ENCODE measurements at regions not wholly inside any gene's neighbourhood (a gene's known extent, or its start where the extent isn't known, plus 50 kb on each side); places are given as distances from the start of the nearest gene placed in this dataset.

GRCh38 chr18:56076723-56077122 is 488.7 kb upstream of the TCF4 start (continued):
- no peak for TF ChIP-seq BCLAF1 (IDR thresholded peaks at IDR 0.05)
- TF ChIP-seq BCL3 (IDR thresholded peaks at IDR 0.05; ENCODE audit: borderline replicate concordance, insufficient read depth, low read depth, low read length, poor library complexity, severe bottlenecking): no peak
- no peak for TF ChIP-seq MLLT1 (IDR thresholded peaks at IDR 0.05)

GRCh38 chr18:56068701-56069100 is 480.7 kb upstream of the TCF4 start:
- WGBS (ENCODE audit: insufficient coverage, insufficient replicate concordance, low lambda C conversion rate, missing lambda C conversion rate): 23% methylated on average over 5 of the region's 5 CpGs
- ChIA-PET POLR2A (no interaction called here), RAD21 (ENCODE audit: unreplicated experiment) (no interaction called here), SMC1A (ENCODE audit: uncharacterized antibody, unreplicated experiment) (no interaction called here), CTCF (no interaction called here)
- Histone ChIP-seq H3K4me1 (ENCODE audit: control insufficient read depth, insufficient read depth, low read length) (no peaks in the 10 kb centered on the region), H3K9ac (ENCODE audit: control insufficient read depth, insufficient read depth, low read length) (no peak overlapping the region), H3K79me2 (ENCODE audit: control insufficient read depth, insufficient read depth, low read length) (no peaks in the 10 kb centered on the region), H2AFZ (ENCODE audit: control insufficient read depth, low read depth, low read length) (no peak overlapping the region), H3K27me3 (replicated peaks in 1 of 2; ENCODE audit: control insufficient read depth in 2 of 2, insufficient read depth in 2 of 2, low read length in 1 of 2) (no peaks in the 10 kb centered on the region), H3K4me3 (no peak overlapping the region), H3K36me3 (ENCODE audit: control insufficient read depth in 2 of 2, insufficient read depth in 2 of 2, low read length in 1 of 2) (no peaks in the 10 kb centered on the region), H3K27ac (ENCODE audit: control insufficient read depth, insufficient read depth) (no peak overlapping the region), H3K4me2 (ENCODE audit: control insufficient read depth, insufficient read depth) (no peak overlapping the region), H3K9me3 (replicated peaks; ENCODE audit: control insufficient read depth, insufficient read depth, low read length) (no peaks in the 10 kb centered on the region), H4K20me1 (ENCODE audit: control insufficient read depth, insufficient read depth) (no peaks in the 10 kb centered on the region)
- DNase-seq (ENCODE audit: low read depth, low spot score): no peak
- FAIRE-seq: no peak
- no TSS peak for BruUV-seq (replicated peaks)
- ATAC-seq: no peak
- in situ Hi-C loops (cut with MboI) (no loop called here), intact Hi-C loops (cut with micrococcal nuclease; ENCODE audit: unreplicated experiment) (no loop called here)
- no peak for TF ChIP-seq SMARCA5 (IDR thresholded peaks at IDR 0.05)
- TF ChIP-seq ETV6 (conservative IDR thresholded peaks at IDR 0.05 in 1 of 2, IDR thresholded peaks at IDR 0.05 in 1 of 2; ENCODE audit: borderline replicate concordance in 1 of 2, low read depth in 1 of 2): no peak
- no peak for TF ChIP-seq ATF7 (IDR thresholded peaks at IDR 0.05; ENCODE audit: low read depth)
- no peak for TF ChIP-seq NFYA (IDR thresholded peaks at IDR 0.05; ENCODE audit: borderline replicate concordance, low read depth, low read length)
- no peak for TF ChIP-seq ASH2L (IDR thresholded peaks at IDR 0.05; ENCODE audit: borderline replicate concordance, low read depth)
- no peak for TF ChIP-seq TBL1XR1 (IDR thresholded peaks at IDR 0.05; ENCODE audit: low read depth, low read length)
- no peak for TF ChIP-seq JUNB (IDR thresholded peaks at IDR 0.05)
- TF ChIP-seq, protein P1, sequence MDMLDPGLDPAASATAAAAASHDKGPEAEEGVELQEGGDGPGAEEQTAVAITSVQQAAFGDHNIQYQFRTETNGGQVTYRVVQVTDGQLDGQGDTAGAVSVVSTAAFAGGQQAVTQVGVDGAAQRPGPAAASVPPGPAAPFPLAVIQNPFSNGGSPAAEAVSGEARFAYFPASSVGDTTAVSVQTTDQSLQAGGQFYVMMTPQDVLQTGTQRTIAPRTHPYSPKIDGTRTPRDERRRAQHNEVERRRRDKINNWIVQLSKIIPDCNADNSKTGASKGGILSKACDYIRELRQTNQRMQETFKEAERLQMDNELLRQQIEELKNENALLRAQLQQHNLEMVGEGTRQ (IDR thresholded peaks at IDR 0.05; ENCODE audit: borderline replicate concordance, low read depth, low read length): no peak
- TF ChIP-seq HCFC1 (IDR thresholded peaks at IDR 0.05; ENCODE audit: low read length): no peak
- TF ChIP-seq ZNF207 (IDR thresholded peaks at IDR 0.05; ENCODE audit: borderline replicate concordance): no peak
- TF ChIP-seq RELA (IDR thresholded peaks at IDR 0.05; ENCODE audit: borderline replicate concordance, partially characterized antibody): no peak
- TF ChIP-seq CHD1 (IDR thresholded peaks at IDR 0.05; ENCODE audit: low read depth, low read length): no peak
- no peak for TF ChIP-seq CEBPB (IDR thresholded peaks at IDR 0.05; ENCODE audit: borderline replicate concordance in 1 of 2, low read depth in 2 of 2, low read length in 2 of 2)
- no peak for TF ChIP-seq NR2F1 (conservative IDR thresholded peaks at IDR 0.05)
